PC-9 (cell line): ENCODE measurements at regions not wholly inside any gene's neighbourhood (a gene's known extent, or its start where the extent isn't known, plus 50 kb on each side); places are given as distances from the start of the nearest gene placed in this dataset.
"Not testable (repeated sequence)": the region's sequence is repeated elsewhere in the genome, so short reads cannot be mapped to it uniquely, and the experiment has no call there.

ENCODE experiments used
- BruUV-seq: library from RNA; stranded (reverse); fragments of 400-500 nt; replicated peaks from 2 replicates; lab custom pipeline; 2021; lab: Mats Ljungman, UMichigan
- CTCF ChIA-PET: fragments of 300-600 bp; sonication (Branson Sonifier 250); formaldehyde crosslinking; loops from one replicate; lab custom pipeline; 2022; ENCODE audit warnings: antibody characterized with exemption; lab: Charles Lee
- POLR2A ChIA-PET: fragments of 300-600 bp; sonication (Branson Sonifier 250); formaldehyde crosslinking; loops from one replicate; lab custom pipeline; 2022; ENCODE audit warnings: antibody characterized with exemption; ENCODE audit not compliant: unreplicated experiment; lab: Charles Lee
- DNase-seq, 2 experiments: peaks; one replicate each; pipeline versions ENCODE4 v3.0.0 to v3.0.0-alpha.2; 2015 to 2022; ENCODE audit warnings: mixed read lengths in 1 of 2
- H2AFZ ChIP-seq: fragments of 200-600 bp; sonication (generic); 2 replicates; pipeline ENCODE4 v1.8.1; 2017; ENCODE audit warnings: antibody characterized with exemption
- H3F3A ChIP-seq: fragments of 200-600 bp; sonication (generic); 2 replicates; pipeline ENCODE4 v1.8.1; 2017; ENCODE audit warnings: antibody characterized with exemption, mild to moderate bottlenecking, low read depth; ENCODE audit not compliant: insufficient read depth
- H3K27ac ChIP-seq: fragments of 200-600 bp; sonication (generic); 2 replicates; pipeline ENCODE4 v1.6.1; 2016; ENCODE audit warnings: mixed run types
- H3K27me3 ChIP-seq: fragments of 200-600 bp; sonication (generic); 2 replicates; pipeline ENCODE4 v1.6.1; 2016; ENCODE audit warnings: low read depth, mixed run types; ENCODE audit not compliant: insufficient read depth
- H3K36me3 ChIP-seq: fragments of 200-600 bp; sonication (generic); 2 replicates; pipeline ENCODE4 v1.6.1; 2016; ENCODE audit warnings: low read depth, mixed run types
- H3K4me1 ChIP-seq: fragments of 200-600 bp; sonication (generic); replicated peaks from 2 replicates; pipeline ENCODE4 v1.6.1; 2016; ENCODE audit warnings: mixed run types; ENCODE audit not compliant: insufficient read depth
- H3K4me2 ChIP-seq: fragments of 200-600 bp; sonication (generic); 2 replicates; pipeline ENCODE4 v1.6.1; 2017; ENCODE audit warnings: mixed run types
- H3K4me3 ChIP-seq: fragments of 200-600 bp; sonication (generic); 2 replicates; pipeline ENCODE4 v1.6.1; 2016; ENCODE audit warnings: mixed run types
- H3K79me2 ChIP-seq: fragments of 200-600 bp; sonication (generic); 2 replicates; pipeline ENCODE4 v1.6.1; 2017; ENCODE audit warnings: low read depth, mixed run types
- H3K9me2 ChIP-seq: fragments of 200-600 bp; sonication (generic); 2 replicates; pipeline ENCODE4 v1.8.1; 2017; ENCODE audit warnings: mild to moderate bottlenecking; ENCODE audit not compliant: insufficient read depth
- H3K9me3 ChIP-seq: fragments of 200-600 bp; sonication (generic); 2 replicates; pipeline ENCODE4 v1.8.1; 2016; ENCODE audit warnings: low read depth; ENCODE audit not compliant: insufficient read depth
- H4K20me1 ChIP-seq: fragments of 200-600 bp; sonication (generic); 2 replicates; pipeline ENCODE4 v1.8.1; 2017; ENCODE audit not compliant: insufficient read depth
- CTCF ChIP-seq: fragments of 200-600 bp; sonication (generic); conservative IDR thresholded peaks from 2 replicates; pipeline ENCODE4 v1.6.1; 2017; ENCODE audit warnings: mixed run types, antibody characterized with exemption, mild to moderate bottlenecking, moderate library complexity
- EZH2 ChIP-seq: fragments of 200-600 bp; sonication (generic); IDR thresholded peaks from 2 replicates; pipeline ENCODE4 v1.8.0; 2017; ENCODE audit warnings: antibody characterized with exemption, low read depth
- intact Hi-C: fragments of 100-400 bp; cut with micrococcal nuclease; formaldehyde crosslinking; loops from one replicate; pipeline ENCODE4 v1.10.0; 2022; ENCODE audit not compliant: unreplicated experiment

- no peaks in the 10 kb centered on the region for H3K9me2 ChIP-seq
- no TSS peak for BruUV-seq
- no peak overlapping the region for H2AFZ ChIP-seq
- ChIA-PET POLR2A (no interaction called here), CTCF (no interaction called here)
- DNase-seq, result no peak
- peaks cover 22% of the 10 kb centered on the region for H3K27me3 ChIP-seq
- no peaks in the 10 kb centered on the region for H3K4me1 ChIP-seq
- no peak overlapping the region for H3K4me3 ChIP-seq
- intact Hi-C loops, result no loop called here
- no peak overlapping the region for H3K27ac ChIP-seq
- H3K4me2 ChIP-seq, result no peak overlapping the region
- H4K20me1 ChIP-seq, result no peaks in the 10 kb centered on the region
- no peaks in the 10 kb centered on the region for H3K9me3 ChIP-seq
- H3K79me2 ChIP-seq, result no peaks in the 10 kb centered on the region
- TF ChIP-seq CTCF (no peak), EZH2 (no peak)
- no peaks in the 10 kb centered on the region for H3F3A ChIP-seq
- H3K36me3 ChIP-seq, result no peaks in the 10 kb centered on the region
Observed at GRCh38 chr10:131038056-131038455, 273.5 kb downstream of the TCERG1L start.

DNA sequence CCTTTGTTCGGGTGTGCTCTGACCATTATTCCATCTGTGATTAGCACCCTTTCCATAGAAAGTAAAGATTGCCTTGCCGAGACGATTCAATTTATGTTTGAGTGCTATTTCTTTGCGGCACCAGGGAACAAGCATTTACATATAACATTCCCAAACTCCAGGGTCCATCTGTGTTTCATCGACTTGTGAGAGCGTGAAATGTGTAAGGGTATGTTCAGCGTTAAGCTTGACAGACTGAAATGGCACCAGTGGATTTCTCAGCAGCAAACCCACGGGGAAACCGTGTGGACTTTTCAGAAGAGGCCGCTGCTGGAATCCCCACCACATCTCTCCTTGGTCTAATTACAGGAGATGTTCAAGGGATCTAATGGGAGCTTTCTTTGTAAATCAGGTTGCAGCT is 270.5 kb downstream of the TCERG1L start:
- Histone ChIP-seq H3K9me3 (no peaks in the 10 kb centered on the region), H3K4me1 (no peaks in the 10 kb centered on the region), H3K79me2 (no peaks in the 10 kb centered on the region), H3K36me3 (no peaks in the 10 kb centered on the region), H3F3A (no peaks in the 10 kb centered on the region), H3K27me3 (peaks cover 5% of the 10 kb centered on the region), H3K4me3 (no peak overlapping the region), H3K4me2 (no peak overlapping the region), H3K27ac (no peak overlapping the region), H2AFZ (no peak overlapping the region), H4K20me1 (no peaks in the 10 kb centered on the region), H3K9me2 (no peaks in the 10 kb centered on the region)
- DNase-seq, result no peak
- ChIA-PET CTCF (no interaction called here), POLR2A (no interaction called here)
- TF ChIP-seq EZH2 (no peak), CTCF (no peak)
- BruUV-seq, result no TSS peak
- intact Hi-C loops, result no loop called here

- peaks cover under 1% of the 10 kb centered on the region; the same call in 1 of the 2 replicates for H3K27me3 ChIP-seq
- no peak for DNase-seq
- ChIA-PET POLR2A (no interaction called here), CTCF (no interaction called here)
- H3K27ac ChIP-seq, result no peak overlapping the region
- no peak overlapping the region for H3K4me2 ChIP-seq
- no peaks in the 10 kb centered on the region for H3F3A ChIP-seq
- TF ChIP-seq EZH2, result no peak
- TF ChIP-seq CTCF, result no peak
- no TSS peak for BruUV-seq
- H2AFZ ChIP-seq, result no peak overlapping the region
- no peaks in the 10 kb centered on the region for H4K20me1 ChIP-seq
- no peaks in the 10 kb centered on the region for H3K9me2 ChIP-seq
- intact Hi-C loops, result no loop called here
- no peaks in the 10 kb centered on the region for H3K79me2 ChIP-seq
- no peaks in the 10 kb centered on the region for H3K4me1 ChIP-seq
- H3K4me3 ChIP-seq, result no peak overlapping the region
- H3K9me3 ChIP-seq, result no peaks in the 10 kb centered on the region
- no peaks in the 10 kb centered on the region for H3K36me3 ChIP-seq
Observed at GRCh38 chr10:131041441-131041840, 270.1 kb downstream of the TCERG1L start.

- H3K27ac ChIP-seq, H3K4me1 ChIP-seq, intact Hi-C loops, H3K9me2 ChIP-seq, DNase-seq, H4K20me1 ChIP-seq, H3K79me2 ChIP-seq, H3K27me3 ChIP-seq, H2AFZ ChIP-seq, H3K4me3 ChIP-seq, POLR2A ChIA-PET, H3F3A ChIP-seq, H3K4me2 ChIP-seq, CTCF ChIA-PET, BruUV-seq, H3K36me3 ChIP-seq, H3K9me3 ChIP-seq: not testable (repeated sequence)
Observed at GRCh38 chr10:131042015-131042414, 269.5 kb downstream of the TCERG1L start.
